Heart left ventricle (tissue), 13 donors: ENCODE measurements at regions not wholly inside any gene's neighbourhood (a gene's known extent, or its start where the extent isn't known, plus 50 kb on each side); places are given as distances from the start of the nearest gene placed in this dataset.

Experiments
- POLR2A ChIP-seq, 2 donors: fragments of 450-650 bp; IDR thresholded peaks; one replicate each; pipeline ENCODE4 v1.6.1; 2017; ENCODE audit warnings: antibody characterized with exemption in 2 of 2, mild to moderate bottlenecking in 2 of 2, moderate library complexity in 2 of 2
- TF ChIP-seq, protein P1 (sequence below), 12 donors: fragments of 200-600 bp; sonication (generic) in 4 of 12; IDR thresholded peaks; one replicate each; pipeline versions ENCODE4 v1.5.0 to v1.8.0; 2018 to 2022; ENCODE audit warnings: antibody characterized with exemption in 12 of 12, mild to moderate bottlenecking in 5 of 12
- donor health status: ischemic (EF 13 %, LVEDD 7.1; RV severe dilation, severe dysfunction).
- donor health status: DM: no; HTN: yes; CAD: no.
- donor health status: DM: no; HTN: no; CAD: no.
- donor health status: ischemic (EF 25% LVEDD 6.9; RV normal size, moderate dysfunction).
- donor health status: ischemic (EF 25% LVEDD 5.7; RV mildly dilated, moderate dysfunction).
- donor health status: ischemic (EF 35%, LVEDD 5.7; RV mildly dilated, moderate dysfunction).
- donor health status: nonischemic (EF 11% LVEDD 7.7; RV severe dilation, severe dysfunction).
- donor health status: DM: yes; HTN: yes; CAD: no.
- donor health status: PGD.
- donor health status: ischemic (EF 29% LVEDD 5.4; RV normal size, mild dysfunction).
- donor health status: nonischemic (EF 23%, LVEDD 6.1; RV moderate dilation, normal function).

DNA sequence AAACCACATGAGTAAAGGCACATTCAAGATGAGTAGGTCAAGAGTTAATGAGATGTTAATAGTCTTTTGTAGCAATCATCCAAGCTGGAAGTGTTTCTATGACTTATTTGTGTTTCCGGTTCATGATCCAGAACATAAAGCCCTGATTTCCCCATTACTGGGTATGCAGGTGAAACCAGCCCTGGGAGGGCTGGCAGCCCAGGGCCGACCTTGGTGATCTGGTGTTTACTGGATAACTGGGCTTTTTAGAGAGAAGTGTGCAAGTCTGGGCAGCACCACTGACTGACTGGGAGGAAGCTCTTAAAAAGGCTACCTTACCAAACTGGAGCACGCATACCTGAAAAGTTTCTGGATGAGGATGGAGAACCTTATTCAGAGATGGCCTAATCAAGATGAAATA is 431.6 kb upstream of the VRK2 start:
- no peak for TF ChIP-seq POLR2A (IDR thresholded peaks at IDR 0.05)
- TF ChIP-seq, protein P1, sequence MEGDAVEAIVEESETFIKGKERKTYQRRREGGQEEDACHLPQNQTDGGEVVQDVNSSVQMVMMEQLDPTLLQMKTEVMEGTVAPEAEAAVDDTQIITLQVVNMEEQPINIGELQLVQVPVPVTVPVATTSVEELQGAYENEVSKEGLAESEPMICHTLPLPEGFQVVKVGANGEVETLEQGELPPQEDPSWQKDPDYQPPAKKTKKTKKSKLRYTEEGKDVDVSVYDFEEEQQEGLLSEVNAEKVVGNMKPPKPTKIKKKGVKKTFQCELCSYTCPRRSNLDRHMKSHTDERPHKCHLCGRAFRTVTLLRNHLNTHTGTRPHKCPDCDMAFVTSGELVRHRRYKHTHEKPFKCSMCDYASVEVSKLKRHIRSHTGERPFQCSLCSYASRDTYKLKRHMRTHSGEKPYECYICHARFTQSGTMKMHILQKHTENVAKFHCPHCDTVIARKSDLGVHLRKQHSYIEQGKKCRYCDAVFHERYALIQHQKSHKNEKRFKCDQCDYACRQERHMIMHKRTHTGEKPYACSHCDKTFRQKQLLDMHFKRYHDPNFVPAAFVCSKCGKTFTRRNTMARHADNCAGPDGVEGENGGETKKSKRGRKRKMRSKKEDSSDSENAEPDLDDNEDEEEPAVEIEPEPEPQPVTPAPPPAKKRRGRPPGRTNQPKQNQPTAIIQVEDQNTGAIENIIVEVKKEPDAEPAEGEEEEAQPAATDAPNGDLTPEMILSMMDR (IDR thresholded peaks at IDR 0.05), result no peak
